GM23338 (cell line): ENCODE measurements at regions not wholly inside any gene's neighbourhood (a gene's known extent, or its start where the extent isn't known, plus 50 kb on each side); places are given as distances from the start of the nearest gene placed in this dataset.

ENCODE experiments used
- ATAC-seq: fragments of 200-7000 bp; cut with Tn5 transposase; 3 replicates; pipeline ENCODE4 v1.9.1; 2020
- DNase-seq: peaks from one replicate; pipeline ENCODE4 v3.0.0-alpha.2; 2015; ENCODE audit warnings: low spot score
- H2AFZ ChIP-seq: fragments of 200-600 bp; sonication (generic); 2 replicates; pipeline ENCODE4 v1.8.0; 2016; ENCODE audit warnings: antibody characterized with exemption, mild to moderate bottlenecking, moderate library complexity
- H3F3A ChIP-seq: fragments of 200-600 bp; sonication (generic); replicated peaks from 2 replicates; pipeline ENCODE4 v1.8.0; 2017; ENCODE audit warnings: antibody characterized with exemption, mixed run types, low read depth
- H3K27ac ChIP-seq: fragments of 200-600 bp; sonication (generic); 2 replicates; pipeline ENCODE4 v1.6.1; 2016; ENCODE audit warnings: low read depth
- H3K27me3 ChIP-seq: fragments of 200-600 bp; sonication (generic); 2 replicates; pipeline ENCODE4 v1.8.0; 2016; ENCODE audit warnings: mild to moderate bottlenecking, mixed run types, moderate library complexity; ENCODE audit not compliant: insufficient read depth
- H3K36me3 ChIP-seq: fragments of 200-600 bp; sonication (generic); 2 replicates; pipeline ENCODE4 v1.8.0; 2016; ENCODE audit warnings: mild to moderate bottlenecking; ENCODE audit not compliant: insufficient read depth
- H3K4me1 ChIP-seq: fragments of 200-600 bp; sonication (generic); 2 replicates; pipeline ENCODE4 v1.8.0; 2016; ENCODE audit warnings: mild to moderate bottlenecking, moderate library complexity; ENCODE audit not compliant: insufficient read depth
- H3K4me2 ChIP-seq: fragments of 200-600 bp; sonication (generic); 2 replicates; pipeline ENCODE4 v1.7.1; 2017; ENCODE audit warnings: mixed run types
- H3K4me3 ChIP-seq: fragments of 200-600 bp; sonication (generic); 2 replicates; pipeline ENCODE4 v1.6.1; 2016; ENCODE audit warnings: mixed run types
- H3K79me2 ChIP-seq: fragments of 200-600 bp; sonication (generic); replicated peaks from 2 replicates; pipeline ENCODE4 v1.8.0; 2017; ENCODE audit warnings: mild to moderate bottlenecking; ENCODE audit not compliant: insufficient read depth
- H3K9me2 ChIP-seq: fragments of 200-600 bp; sonication (generic); 2 replicates; pipeline ENCODE4 v1.8.0; 2017; ENCODE audit not compliant: insufficient read depth
- H4K20me1 ChIP-seq: fragments of 200-600 bp; sonication (generic); replicated peaks from 2 replicates; pipeline ENCODE4 v1.8.0; 2017; ENCODE audit warnings: mild to moderate bottlenecking; ENCODE audit not compliant: insufficient read depth
- H3K27ac Mint-ChIP-seq: 2 replicates; pipeline ENCODE4 v1.8.0; 2020; ENCODE audit warnings: inconsistent platforms, mild to moderate bottlenecking, moderate library complexity, mixed read lengths
- H3K27me3 Mint-ChIP-seq: 3 replicates; pipeline ENCODE4 v1.8.0; 2022; ENCODE audit warnings: low read depth, mild to moderate bottlenecking, moderate library complexity, mixed read lengths, inconsistent platforms; ENCODE audit not compliant: insufficient read depth, poor library complexity
- H3K36me3 Mint-ChIP-seq: 3 replicates; pipeline ENCODE4 v1.8.0; 2021; ENCODE audit warnings: low read depth, mild to moderate bottlenecking, inconsistent platforms, moderate library complexity, mixed read lengths
- H3K4me1 Mint-ChIP-seq: 3 replicates; pipeline ENCODE4 v1.8.0; 2020; ENCODE audit warnings: mild to moderate bottlenecking, inconsistent platforms, mixed read lengths
- H3K4me3 Mint-ChIP-seq: 3 replicates; pipeline ENCODE4 v1.8.0; 2021; ENCODE audit warnings: moderate library complexity, mild to moderate bottlenecking, inconsistent platforms, mixed read lengths
- H3K9me3 Mint-ChIP-seq: 3 replicates; pipeline ENCODE4 v1.8.0; 2020; ENCODE audit warnings: moderate library complexity, mild to moderate bottlenecking, inconsistent platforms, mixed read lengths
- CREB1 ChIP-seq: fragments of 250-450 bp; sonication (Bioruptor Pico); IDR thresholded peaks from 2 replicates; pipeline ENCODE4 v1.5.0; 2020; ENCODE audit warnings: low read depth, mild to moderate bottlenecking, moderate library complexity
- EZH2 ChIP-seq: fragments of 200-600 bp; sonication (generic); IDR thresholded peaks from one replicate; pipeline ENCODE4 v1.8.0; 2017; ENCODE audit warnings: antibody characterized with exemption, mild to moderate bottlenecking, low read depth; ENCODE audit not compliant: unreplicated experiment
- EZH2phosphoT487 ChIP-seq: fragments of 200-600 bp; sonication (generic); IDR thresholded peaks from one replicate; pipeline ENCODE4 v1.8.1; 2018; ENCODE audit warnings: antibody characterized with exemption; ENCODE audit not compliant: unreplicated experiment
- NANOG ChIP-seq: IDR thresholded peaks from 2 replicates; pipeline ENCODE4 v1.6.1; 2016; ENCODE audit warnings: antibody characterized with exemption, borderline replicate concordance
- POLR2AphosphoS5 ChIP-seq: IDR thresholded peaks from 2 replicates; pipeline ENCODE4 v1.6.1; 2016; ENCODE audit warnings: antibody characterized with exemption, low read depth
- TF ChIP-seq, protein P1 (sequence below): fragments of 250-450 bp; sonication (Bioruptor Pico); IDR thresholded peaks from 2 replicates; pipeline ENCODE4 v1.5.0; 2020; ENCODE audit warnings: mild to moderate bottlenecking, moderate library complexity
- TF ChIP-seq, protein P2 (sequence below): IDR thresholded peaks from 2 replicates; pipeline ENCODE4 v1.6.1; 2016; ENCODE audit warnings: antibody characterized with exemption

DNA sequence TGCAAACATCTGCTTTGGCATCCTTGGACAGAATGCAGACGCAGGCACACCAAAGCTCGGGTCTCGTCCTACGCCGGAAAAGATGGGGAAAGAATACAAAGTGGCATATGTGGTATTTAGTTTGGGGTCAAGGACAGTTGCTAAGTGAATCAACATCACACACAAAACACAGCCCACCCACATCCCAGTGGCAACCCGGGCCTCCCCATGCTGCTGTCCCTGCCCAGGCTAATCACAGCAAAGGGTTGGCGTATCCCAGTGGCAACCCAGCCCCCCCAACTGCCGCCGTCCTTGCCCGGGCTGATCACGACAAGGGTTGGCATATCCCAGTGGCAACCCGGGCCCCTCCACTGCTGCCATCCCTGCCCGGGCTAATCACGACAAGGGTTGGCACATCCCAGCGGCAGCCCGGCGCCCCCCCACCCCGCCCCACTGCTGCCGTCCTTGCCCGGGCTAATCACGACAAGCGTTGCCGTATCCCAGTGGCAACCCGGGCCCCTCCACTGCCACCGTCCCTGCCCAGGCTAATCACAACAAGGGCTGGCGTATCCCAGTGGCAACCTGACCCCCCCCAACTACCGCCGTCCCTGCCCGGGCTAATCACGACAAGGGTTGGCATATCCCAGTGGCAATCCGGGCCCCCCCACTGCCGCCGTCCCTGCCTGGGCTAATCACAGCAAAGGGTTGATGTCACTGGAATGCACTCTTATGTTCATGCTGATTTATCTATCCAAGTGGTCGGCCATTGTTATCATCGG is 167.8 kb upstream of the SOX1 start (continued):
- TF ChIP-seq, protein P1, sequence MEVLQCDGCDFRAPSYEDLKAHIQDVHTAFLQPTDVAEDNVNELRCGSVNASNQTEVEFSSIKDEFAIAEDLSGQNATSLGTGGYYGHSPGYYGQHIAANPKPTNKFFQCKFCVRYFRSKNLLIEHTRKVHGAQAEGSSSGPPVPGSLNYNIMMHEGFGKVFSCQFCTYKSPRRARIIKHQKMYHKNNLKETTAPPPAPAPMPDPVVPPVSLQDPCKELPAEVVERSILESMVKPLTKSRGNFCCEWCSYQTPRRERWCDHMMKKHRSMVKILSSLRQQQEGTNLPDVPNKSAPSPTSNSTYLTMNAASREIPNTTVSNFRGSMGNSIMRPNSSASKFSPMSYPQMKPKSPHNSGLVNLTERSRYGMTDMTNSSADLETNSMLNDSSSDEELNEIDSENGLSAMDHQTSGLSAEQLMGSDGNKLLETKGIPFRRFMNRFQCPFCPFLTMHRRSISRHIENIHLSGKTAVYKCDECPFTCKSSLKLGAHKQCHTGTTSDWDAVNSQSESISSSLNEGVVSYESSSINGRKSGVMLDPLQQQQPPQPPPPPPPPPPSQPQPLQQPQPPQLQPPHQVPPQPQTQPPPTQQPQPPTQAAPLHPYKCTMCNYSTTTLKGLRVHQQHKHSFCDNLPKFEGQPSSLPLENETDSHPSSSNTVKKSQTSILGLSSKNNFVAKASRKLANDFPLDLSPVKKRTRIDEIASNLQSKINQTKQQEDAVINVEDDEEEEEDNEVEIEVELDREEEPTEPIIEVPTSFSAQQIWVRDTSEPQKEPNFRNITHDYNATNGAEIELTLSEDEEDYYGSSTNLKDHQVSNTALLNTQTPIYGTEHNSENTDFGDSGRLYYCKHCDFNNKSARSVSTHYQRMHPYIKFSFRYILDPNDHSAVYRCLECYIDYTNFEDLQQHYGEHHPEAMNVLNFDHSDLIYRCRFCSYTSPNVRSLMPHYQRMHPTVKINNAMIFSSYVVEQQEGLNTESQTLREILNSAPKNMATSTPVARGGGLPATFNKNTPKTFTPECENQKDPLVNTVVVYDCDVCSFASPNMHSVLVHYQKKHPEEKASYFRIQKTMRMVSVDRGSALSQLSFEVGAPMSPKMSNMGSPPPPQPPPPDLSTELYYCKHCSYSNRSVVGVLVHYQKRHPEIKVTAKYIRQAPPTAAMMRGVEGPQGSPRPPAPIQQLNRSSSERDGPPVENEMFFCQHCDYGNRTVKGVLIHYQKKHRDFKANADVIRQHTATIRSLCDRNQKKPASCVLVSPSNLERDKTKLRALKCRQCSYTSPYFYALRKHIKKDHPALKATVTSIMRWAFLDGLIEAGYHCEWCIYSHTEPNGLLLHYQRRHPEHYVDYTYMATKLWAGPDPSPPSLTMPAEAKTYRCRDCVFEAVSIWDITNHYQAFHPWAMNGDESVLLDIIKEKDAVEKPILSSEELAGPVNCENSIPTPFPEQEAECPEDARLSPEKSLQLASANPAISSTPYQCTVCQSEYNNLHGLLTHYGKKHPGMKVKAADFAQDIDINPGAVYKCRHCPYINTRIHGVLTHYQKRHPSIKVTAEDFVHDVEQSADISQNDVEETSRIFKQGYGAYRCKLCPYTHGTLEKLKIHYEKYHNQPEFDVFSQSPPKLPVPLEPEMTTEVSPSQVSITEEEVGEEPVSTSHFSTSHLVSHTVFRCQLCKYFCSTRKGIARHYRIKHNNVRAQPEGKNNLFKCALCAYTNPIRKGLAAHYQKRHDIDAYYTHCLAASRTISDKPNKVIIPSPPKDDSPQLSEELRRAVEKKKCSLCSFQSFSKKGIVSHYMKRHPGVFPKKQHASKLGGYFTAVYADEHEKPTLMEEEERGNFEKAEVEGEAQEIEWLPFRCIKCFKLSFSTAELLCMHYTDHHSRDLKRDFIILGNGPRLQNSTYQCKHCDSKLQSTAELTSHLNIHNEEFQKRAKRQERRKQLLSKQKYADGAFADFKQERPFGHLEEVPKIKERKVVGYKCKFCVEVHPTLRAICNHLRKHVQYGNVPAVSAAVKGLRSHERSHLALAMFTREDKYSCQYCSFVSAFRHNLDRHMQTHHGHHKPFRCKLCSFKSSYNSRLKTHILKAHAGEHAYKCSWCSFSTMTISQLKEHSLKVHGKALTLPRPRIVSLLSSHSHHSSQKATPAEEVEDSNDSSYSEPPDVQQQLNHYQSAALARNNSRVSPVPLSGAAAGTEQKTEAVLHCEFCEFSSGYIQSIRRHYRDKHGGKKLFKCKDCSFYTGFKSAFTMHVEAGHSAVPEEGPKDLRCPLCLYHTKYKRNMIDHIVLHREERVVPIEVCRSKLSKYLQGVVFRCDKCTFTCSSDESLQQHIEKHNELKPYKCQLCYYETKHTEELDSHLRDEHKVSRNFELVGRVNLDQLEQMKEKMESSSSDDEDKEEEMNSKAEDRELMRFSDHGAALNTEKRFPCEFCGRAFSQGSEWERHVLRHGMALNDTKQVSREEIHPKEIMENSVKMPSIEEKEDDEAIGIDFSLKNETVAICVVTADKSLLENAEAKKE: no peak
- TF ChIP-seq POLR2AphosphoS5: no peak

DNA sequence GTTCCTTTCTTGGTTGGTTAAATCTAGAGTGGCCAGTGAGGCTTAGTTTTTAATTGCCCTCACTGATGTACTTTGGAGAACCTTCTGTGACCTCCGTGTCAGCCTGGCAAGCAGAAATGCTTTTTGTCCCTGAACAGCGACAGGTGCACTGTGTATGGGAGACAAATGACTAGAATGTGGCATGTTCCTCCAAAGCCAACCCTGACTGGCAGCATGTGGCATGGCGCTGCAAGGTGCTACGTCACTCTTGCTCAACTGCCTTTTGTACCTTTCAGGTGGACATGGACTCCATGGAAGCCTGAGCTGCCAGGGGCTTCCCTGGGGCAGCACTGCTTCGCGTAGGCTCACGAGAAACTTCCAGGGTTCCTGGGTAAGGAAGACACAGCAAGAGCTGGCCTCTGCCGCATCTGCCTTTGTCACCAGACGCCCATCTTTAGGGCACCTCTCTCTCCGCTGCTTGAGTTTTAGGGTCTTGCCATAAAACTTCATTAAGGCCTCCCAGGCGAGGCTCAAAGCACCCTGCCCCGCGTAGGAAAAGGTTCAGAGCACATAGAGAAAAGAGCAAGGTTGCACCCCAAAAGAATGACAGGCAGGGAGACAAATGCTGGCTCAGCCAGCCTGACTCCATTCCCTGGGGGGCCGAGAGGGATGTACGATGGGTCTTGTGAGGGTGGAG is 167.1 kb upstream of the SOX1 start:
- Mint-ChIP-seq H3K36me3 (no peaks in the 10 kb centered on the region), H3K27me3 (peaks cover 4% of the 10 kb centered on the region), H3K9me3 (no peaks in the 10 kb centered on the region; the same call in 2 of the 3 replicates), H3K27ac (no peak overlapping the region), H3K4me3 (no peak overlapping the region), H3K4me1 (peaks cover 9% of the 10 kb centered on the region)
- H2AFZ ChIP-seq: no peak overlapping the region
- ATAC-seq (no peak), DNase-seq (no peak)
- no peak overlapping the region for H3K4me3 ChIP-seq
- no peaks in the 10 kb centered on the region for H3K9me2 ChIP-seq
- no peaks in the 10 kb centered on the region for H3K4me1 ChIP-seq
- no peak overlapping the region for H3K27ac ChIP-seq
- no peak overlapping the region for H3K4me2 ChIP-seq
- peaks cover 7% of the 10 kb centered on the region; the same call in 1 of the 2 replicates for H3F3A ChIP-seq
- H4K20me1 ChIP-seq: no peaks in the 10 kb centered on the region
- H3K79me2 ChIP-seq: no peaks in the 10 kb centered on the region
- H3K27me3 ChIP-seq: no peaks in the 10 kb centered on the region
- H3K36me3 ChIP-seq: no peaks in the 10 kb centered on the region
- TF ChIP-seq, protein P2, sequence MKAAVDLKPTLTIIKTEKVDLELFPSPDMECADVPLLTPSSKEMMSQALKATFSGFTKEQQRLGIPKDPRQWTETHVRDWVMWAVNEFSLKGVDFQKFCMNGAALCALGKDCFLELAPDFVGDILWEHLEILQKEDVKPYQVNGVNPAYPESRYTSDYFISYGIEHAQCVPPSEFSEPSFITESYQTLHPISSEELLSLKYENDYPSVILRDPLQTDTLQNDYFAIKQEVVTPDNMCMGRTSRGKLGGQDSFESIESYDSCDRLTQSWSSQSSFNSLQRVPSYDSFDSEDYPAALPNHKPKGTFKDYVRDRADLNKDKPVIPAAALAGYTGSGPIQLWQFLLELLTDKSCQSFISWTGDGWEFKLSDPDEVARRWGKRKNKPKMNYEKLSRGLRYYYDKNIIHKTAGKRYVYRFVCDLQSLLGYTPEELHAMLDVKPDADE: no peak
- TF ChIP-seq CREB1 (CRISPR knock-in tag) (no peak), POLR2AphosphoS5 (no peak), EZH2 (no peak), EZH2phosphoT487 (no peak), NANOG (no peak)
- TF ChIP-seq, protein P1: no peak
